ENCODE measurements at regions not wholly inside any gene's neighbourhood (a gene's known extent, or its start where the extent isn't known, plus 50 kb on each side); places are given as distances from the start of the nearest gene placed in this dataset.

DNA sequence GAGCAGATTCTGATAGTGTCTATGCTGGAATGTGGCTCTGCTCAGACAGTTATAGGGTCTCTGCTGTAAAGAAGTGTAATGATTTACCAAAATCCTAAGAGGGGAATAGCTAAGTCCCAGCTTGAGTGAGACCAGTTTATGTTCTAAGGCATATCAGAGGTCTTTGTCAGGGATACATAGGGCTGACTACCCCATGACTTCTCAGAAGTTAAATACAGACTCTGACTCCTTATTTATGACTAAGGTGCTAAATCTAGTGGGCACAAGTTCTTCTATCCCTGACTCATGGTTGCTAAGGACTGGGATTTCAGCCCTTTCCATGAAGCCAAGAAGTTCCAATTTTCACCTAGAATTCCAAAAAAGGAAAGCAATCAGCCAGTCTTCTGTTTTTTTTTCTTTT lies 192.6 kb upstream of the POU1F1 start:
- H3K56ac ChIP-seq (ENCODE audit: low read length), result no peak overlapping the region
- no peak overlapping the region for H2BK5ac ChIP-seq (ENCODE audit: low read length)
- no peaks in the 10 kb centered on the region for H3K36me3 ChIP-seq (ENCODE audit: control insufficient read depth, insufficient read depth, low read length)
- no peak overlapping the region for H3K9ac ChIP-seq (ENCODE audit: low read length)
- H4K8ac ChIP-seq (ENCODE audit: low read depth, low read length), result no peak overlapping the region
- H2BK120ac ChIP-seq (ENCODE audit: low read depth, low read length), result no peak overlapping the region
- no peak overlapping the region for H3K4me2 ChIP-seq (ENCODE audit: low read length)
- H3K23ac ChIP-seq (ENCODE audit: low read length), result no peak overlapping the region
- H3K4ac ChIP-seq (ENCODE audit: low read depth, low read length), result no peak overlapping the region
- no peak overlapping the region for H3K4me3 ChIP-seq (ENCODE audit: low read length)
- no peak overlapping the region for H3K18ac ChIP-seq (ENCODE audit: low read length)
- no peak overlapping the region for H3K27ac ChIP-seq (ENCODE audit: low read depth, low read length)
- no peaks in the 10 kb centered on the region for H3K4me1 ChIP-seq (ENCODE audit: control insufficient read depth, low read depth, low read length)
- H3K27me3 ChIP-seq (ENCODE audit: insufficient read depth, low read length, poor library complexity), result no peaks in the 10 kb centered on the region
- H3K79me1 ChIP-seq (ENCODE audit: low read length), result no peaks in the 10 kb centered on the region
- H2AK5ac ChIP-seq (ENCODE audit: low read length), result no peak overlapping the region
- H2BK15ac ChIP-seq (replicated peaks; ENCODE audit: low read depth), result no peak overlapping the region
- no peak for DNase-seq
- H4K5ac ChIP-seq (ENCODE audit: low read length), result no peak overlapping the region
- no peaks in the 10 kb centered on the region for H3K79me2 ChIP-seq (ENCODE audit: control insufficient read depth, insufficient read depth, low read length)

DNA sequence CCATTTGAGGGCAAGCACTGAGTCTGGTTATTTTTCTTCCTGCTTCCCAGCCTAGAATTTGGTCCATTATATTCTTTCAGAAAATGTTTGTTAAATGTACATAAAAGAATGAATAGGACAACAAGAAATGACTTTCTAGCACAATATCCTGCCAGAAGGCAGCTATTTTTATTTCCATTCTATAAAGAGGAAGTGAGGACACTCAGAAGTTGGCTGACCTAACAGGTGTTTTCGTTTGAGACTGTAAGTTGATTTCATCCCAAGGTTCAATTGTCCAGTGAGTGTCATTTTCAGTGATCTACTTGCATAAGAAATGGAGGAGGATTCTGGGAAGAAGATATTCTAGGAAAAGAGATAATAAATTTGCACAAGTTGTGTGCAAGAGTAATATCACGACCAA lies 191.9 kb upstream of the POU1F1 start:
- Histone ChIP-seq H4K8ac (ENCODE audit: low read depth, low read length) (no peak overlapping the region), H3K4ac (ENCODE audit: low read depth, low read length) (no peak overlapping the region), H3K4me1 (ENCODE audit: control insufficient read depth, low read depth, low read length) (no peaks in the 10 kb centered on the region), H3K9ac (ENCODE audit: low read length) (no peak overlapping the region), H3K79me1 (ENCODE audit: low read length) (no peaks in the 10 kb centered on the region), H4K5ac (ENCODE audit: low read length) (no peak overlapping the region), H2BK5ac (ENCODE audit: low read length) (no peak overlapping the region), H2BK15ac (replicated peaks; ENCODE audit: low read depth) (no peak overlapping the region), H3K56ac (ENCODE audit: low read length) (no peak overlapping the region), H2AK5ac (ENCODE audit: low read length) (no peak overlapping the region), H3K27ac (ENCODE audit: low read depth, low read length) (no peak overlapping the region), H3K36me3 (ENCODE audit: control insufficient read depth, insufficient read depth, low read length) (no peaks in the 10 kb centered on the region), H3K4me3 (ENCODE audit: low read length) (no peak overlapping the region), H3K4me2 (ENCODE audit: low read length) (no peak overlapping the region), H3K27me3 (ENCODE audit: insufficient read depth, low read length, poor library complexity) (no peaks in the 10 kb centered on the region), H3K23ac (ENCODE audit: low read length) (no peak overlapping the region), H3K79me2 (ENCODE audit: control insufficient read depth, insufficient read depth, low read length) (no peaks in the 10 kb centered on the region), H2BK120ac (ENCODE audit: low read depth, low read length) (no peak overlapping the region), H3K18ac (ENCODE audit: low read length) (no peak overlapping the region)
- no peak for DNase-seq
- no CpG with 5 or more reads among the region's 2 CpGs for WGBS (ENCODE audit: extremely low coverage, insufficient coverage, low lambda C conversion rate)

DNA sequence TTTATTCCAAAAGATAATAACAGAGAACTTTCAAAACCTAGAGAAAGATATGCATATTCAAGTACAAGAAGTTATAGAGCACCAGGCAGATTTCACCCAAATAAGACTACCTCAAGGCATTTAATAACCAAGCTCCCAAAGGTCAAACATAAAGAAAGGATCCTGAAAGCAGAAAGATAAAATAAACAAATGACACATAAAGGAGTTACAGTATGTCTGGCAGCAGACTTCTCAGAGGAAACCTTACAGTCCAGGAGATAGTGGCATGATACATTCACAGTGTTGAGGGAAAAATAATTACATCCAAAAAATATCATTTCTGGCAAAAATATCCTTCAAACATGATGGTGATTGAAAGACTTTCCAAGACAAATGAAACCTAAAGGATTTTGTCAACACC lies 185.8 kb upstream of the POU1F1 start:
- Histone ChIP-seq H3K56ac (ENCODE audit: low read length) (no peak overlapping the region), H4K5ac (ENCODE audit: low read length) (no peak overlapping the region), H3K27ac (ENCODE audit: low read depth, low read length) (no peak overlapping the region), H2BK15ac (replicated peaks; ENCODE audit: low read depth) (no peak overlapping the region), H3K4ac (ENCODE audit: low read depth, low read length) (no peak overlapping the region), H3K4me1 (ENCODE audit: control insufficient read depth, low read depth, low read length) (no peaks in the 10 kb centered on the region), H3K36me3 (ENCODE audit: control insufficient read depth, insufficient read depth, low read length) (no peaks in the 10 kb centered on the region), H3K79me1 (ENCODE audit: low read length) (no peaks in the 10 kb centered on the region), H2BK120ac (ENCODE audit: low read depth, low read length) (no peak overlapping the region), H2BK5ac (ENCODE audit: low read length) (no peak overlapping the region), H3K9ac (ENCODE audit: low read length) (no peak overlapping the region), H2AK5ac (ENCODE audit: low read length) (no peak overlapping the region), H3K18ac (ENCODE audit: low read length) (no peak overlapping the region), H3K4me2 (ENCODE audit: low read length) (no peak overlapping the region), H4K8ac (ENCODE audit: low read depth, low read length) (no peak overlapping the region), H3K27me3 (ENCODE audit: insufficient read depth, low read length, poor library complexity) (no peaks in the 10 kb centered on the region), H3K4me3 (ENCODE audit: low read length) (no peak overlapping the region), H3K79me2 (ENCODE audit: control insufficient read depth, insufficient read depth, low read length) (no peaks in the 10 kb centered on the region), H3K23ac (ENCODE audit: low read length) (no peak overlapping the region)
- DNase-seq, result no peak

DNA sequence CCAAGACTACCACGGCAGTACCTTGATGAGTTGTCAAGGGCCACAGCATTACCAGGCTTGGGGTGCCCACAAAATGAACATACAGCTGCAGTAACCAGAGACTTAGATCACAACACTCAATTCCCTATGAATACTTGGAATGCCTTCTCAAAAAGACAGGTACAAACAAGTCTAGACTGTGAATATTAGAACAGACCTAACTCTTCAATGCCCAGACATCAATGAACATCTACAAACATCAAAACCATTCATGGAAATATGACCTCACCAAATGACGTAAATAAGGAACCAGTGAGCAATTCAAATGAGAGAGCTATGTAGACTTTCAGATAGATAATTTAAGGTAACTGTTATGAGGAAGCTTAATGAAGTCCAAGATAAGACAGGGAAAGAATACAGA lies 185.1 kb upstream of the POU1F1 start:
- H3K27me3 ChIP-seq (ENCODE audit: insufficient read depth, low read length, poor library complexity), result no peaks in the 10 kb centered on the region
- no peak overlapping the region for H3K23ac ChIP-seq (ENCODE audit: low read length)
- H4K8ac ChIP-seq (ENCODE audit: low read depth, low read length), result no peak overlapping the region
- H2BK15ac ChIP-seq (replicated peaks; ENCODE audit: low read depth), result no peak overlapping the region
- no peak overlapping the region for H3K4me3 ChIP-seq (ENCODE audit: low read length)
- H3K9ac ChIP-seq (ENCODE audit: low read length), result no peak overlapping the region
- WGBS (ENCODE audit: extremely low coverage, insufficient coverage, low lambda C conversion rate), result no CpG with 5 or more reads among the region's 2 CpGs
- H3K27ac ChIP-seq (ENCODE audit: low read depth, low read length), result no peak overlapping the region
- H2BK5ac ChIP-seq (ENCODE audit: low read length), result no peak overlapping the region
- no peak overlapping the region for H2BK120ac ChIP-seq (ENCODE audit: low read depth, low read length)
- no peaks in the 10 kb centered on the region for H3K79me2 ChIP-seq (ENCODE audit: control insufficient read depth, insufficient read depth, low read length)
- H3K4ac ChIP-seq (ENCODE audit: low read depth, low read length), result no peak overlapping the region
- H3K56ac ChIP-seq (ENCODE audit: low read length), result no peak overlapping the region
- no peaks in the 10 kb centered on the region for H3K36me3 ChIP-seq (ENCODE audit: control insufficient read depth, insufficient read depth, low read length)
- H3K4me1 ChIP-seq (ENCODE audit: control insufficient read depth, low read depth, low read length), result no peaks in the 10 kb centered on the region
- no peak overlapping the region for H2AK5ac ChIP-seq (ENCODE audit: low read length)
- no peak overlapping the region for H3K18ac ChIP-seq (ENCODE audit: low read length)
- no peak overlapping the region for H4K5ac ChIP-seq (ENCODE audit: low read length)
- DNase-seq, result no peak
- no peak overlapping the region for H3K4me2 ChIP-seq (ENCODE audit: low read length)
- H3K79me1 ChIP-seq (ENCODE audit: low read length), result no peaks in the 10 kb centered on the region

DNA sequence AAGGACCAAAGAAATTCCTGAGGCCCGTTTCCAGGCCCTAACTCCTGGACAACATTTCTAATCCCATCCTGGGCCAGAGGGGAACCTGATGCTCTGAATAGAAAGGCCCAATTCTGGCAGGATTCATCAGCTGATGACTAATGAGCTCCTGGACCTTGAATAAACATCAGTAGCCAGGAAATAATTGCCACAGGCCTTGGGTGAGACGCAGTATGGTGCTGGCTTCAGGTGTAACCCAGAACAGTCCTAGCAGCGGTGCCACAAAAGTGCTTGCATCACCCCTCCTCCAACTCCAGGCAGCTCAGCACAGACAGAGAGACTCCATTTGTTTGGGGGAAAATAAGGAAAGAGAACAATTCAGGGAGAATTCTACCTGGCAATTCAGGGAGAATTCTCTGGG lies 184.7 kb upstream of the POU1F1 start:
- Histone ChIP-seq H3K27me3 (ENCODE audit: insufficient read depth, low read length, poor library complexity) (no peaks in the 10 kb centered on the region), H4K8ac (ENCODE audit: low read depth, low read length) (no peak overlapping the region), H3K4me1 (ENCODE audit: control insufficient read depth, low read depth, low read length) (no peaks in the 10 kb centered on the region), H3K27ac (ENCODE audit: low read depth, low read length) (no peak overlapping the region), H4K5ac (ENCODE audit: low read length) (no peak overlapping the region), H3K36me3 (ENCODE audit: control insufficient read depth, insufficient read depth, low read length) (no peaks in the 10 kb centered on the region), H2BK120ac (ENCODE audit: low read depth, low read length) (no peak overlapping the region), H3K23ac (ENCODE audit: low read length) (no peak overlapping the region), H3K4ac (ENCODE audit: low read depth, low read length) (no peak overlapping the region), H3K79me1 (ENCODE audit: low read length) (no peaks in the 10 kb centered on the region), H2AK5ac (ENCODE audit: low read length) (no peak overlapping the region), H3K9ac (ENCODE audit: low read length) (no peak overlapping the region), H3K4me2 (ENCODE audit: low read length) (no peak overlapping the region), H3K79me2 (ENCODE audit: control insufficient read depth, insufficient read depth, low read length) (no peaks in the 10 kb centered on the region), H3K56ac (ENCODE audit: low read length) (no peak overlapping the region), H3K18ac (ENCODE audit: low read length) (no peak overlapping the region), H2BK5ac (ENCODE audit: low read length) (no peak overlapping the region), H3K4me3 (ENCODE audit: low read length) (no peak overlapping the region), H2BK15ac (replicated peaks; ENCODE audit: low read depth) (no peak overlapping the region)
- WGBS (ENCODE audit: extremely low coverage, insufficient coverage, low lambda C conversion rate), result no CpG with 5 or more reads among the region's 3 CpGs
- no peak for DNase-seq

DNA sequence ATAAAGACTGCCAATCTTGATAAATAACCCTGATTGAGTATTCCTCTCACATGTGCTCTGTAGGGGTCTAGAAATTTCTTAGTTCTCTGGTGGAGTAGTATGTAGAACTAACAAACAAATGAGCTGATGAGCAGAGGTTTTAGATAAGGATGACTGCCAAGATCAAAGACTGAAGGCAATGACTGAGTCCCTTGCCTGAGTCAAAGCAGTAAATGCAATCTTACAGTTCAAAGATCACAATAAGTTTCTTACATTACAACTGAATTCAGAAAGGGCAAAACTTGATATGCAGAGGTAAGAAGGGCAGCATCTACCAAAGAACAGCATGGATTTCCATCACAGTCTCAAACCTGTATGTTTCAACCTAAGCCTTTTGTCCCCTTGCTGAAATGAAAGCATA lies 172.2 kb upstream of the POU1F1 start:
- Histone ChIP-seq H3K18ac (ENCODE audit: low read length) (no peak overlapping the region), H3K4ac (ENCODE audit: low read depth, low read length) (no peak overlapping the region), H3K4me3 (ENCODE audit: low read length) (no peak overlapping the region), H2AK5ac (ENCODE audit: low read length) (no peak overlapping the region), H3K79me1 (ENCODE audit: low read length) (no peaks in the 10 kb centered on the region), H3K23ac (ENCODE audit: low read length) (no peak overlapping the region), H2BK5ac (ENCODE audit: low read length) (no peak overlapping the region), H3K27me3 (ENCODE audit: insufficient read depth, low read length, poor library complexity) (no peaks in the 10 kb centered on the region), H3K4me1 (ENCODE audit: control insufficient read depth, low read depth, low read length) (no peaks in the 10 kb centered on the region), H2BK15ac (replicated peaks; ENCODE audit: low read depth) (no peak overlapping the region), H4K5ac (ENCODE audit: low read length) (no peak overlapping the region), H3K9ac (ENCODE audit: low read length) (no peak overlapping the region), H2BK120ac (ENCODE audit: low read depth, low read length) (no peak overlapping the region), H4K8ac (ENCODE audit: low read depth, low read length) (no peak overlapping the region), H3K27ac (ENCODE audit: low read depth, low read length) (no peak overlapping the region), H3K79me2 (ENCODE audit: control insufficient read depth, insufficient read depth, low read length) (no peaks in the 10 kb centered on the region), H3K4me2 (ENCODE audit: low read length) (no peak overlapping the region), H3K36me3 (ENCODE audit: control insufficient read depth, insufficient read depth, low read length) (no peaks in the 10 kb centered on the region), H3K56ac (ENCODE audit: low read length) (no peak overlapping the region)
- no peak for DNase-seq
